HUES6 (cell line): ENCODE measurements at regions not wholly inside any gene's neighbourhood (a gene's known extent, or its start where the extent isn't known, plus 50 kb on each side); places are given as distances from the start of the nearest gene placed in this dataset.
A peak's percentile ranks its signal among the peaks of the same experiment; 100 is the strongest.

Experiments used
- H3K27ac ChIP-seq: 2 replicates; pipeline ENCODE4 v1.7.0; 2013; ENCODE audit warnings: low read depth, mild to moderate bottlenecking, low read length, inconsistent platforms
- H3K27me3 ChIP-seq: 2 replicates; pipeline ENCODE4 v1.6.1; 2013; ENCODE audit warnings: low read length; ENCODE audit not compliant: control insufficient read depth, insufficient read depth
- H3K36me3 ChIP-seq: 2 replicates; pipeline ENCODE4 v1.6.1; 2013; ENCODE audit warnings: low read length; ENCODE audit not compliant: control insufficient read depth, insufficient read depth
- H3K4me1 ChIP-seq: 2 replicates; pipeline ENCODE4 v1.6.1; 2013; ENCODE audit warnings: low read length; ENCODE audit not compliant: control insufficient read depth, insufficient read depth
- H3K4me3 ChIP-seq: 2 replicates; pipeline ENCODE4 v1.5.1; 2013; ENCODE audit warnings: low read depth, low read length
- H3K9ac ChIP-seq: one replicate; pipeline ENCODE4 v1.6.1; 2013; ENCODE audit warnings: mild to moderate bottlenecking, low read length
- H3K9me3 ChIP-seq: 2 replicates; pipeline ENCODE4 v1.6.1; 2013; ENCODE audit warnings: low read depth, low read length; ENCODE audit not compliant: control insufficient read depth, insufficient read depth

DNA sequence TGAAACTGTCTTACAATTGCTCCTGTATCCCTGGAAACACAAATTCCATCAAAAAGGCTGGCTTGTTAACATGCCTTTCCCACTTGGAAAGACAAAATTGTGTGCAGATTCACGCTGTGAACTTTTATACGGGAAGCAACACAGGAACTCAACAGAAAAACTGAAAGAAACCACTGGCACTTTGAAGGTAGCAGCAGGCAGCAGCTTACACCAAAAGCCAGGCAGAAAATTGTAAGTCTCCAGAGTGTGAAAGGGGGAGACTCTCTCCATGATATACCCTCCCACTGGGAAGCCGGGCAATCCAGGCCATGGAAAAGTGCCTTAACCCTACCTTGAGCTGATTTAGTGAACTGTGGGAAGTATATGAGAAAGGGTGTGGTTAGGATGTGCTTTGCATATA lies 943.7 kb downstream of the CDH18 start:
- Histone ChIP-seq H3K4me3 (no peak overlapping the region; the same call in 1 of the 2 replicates), H3K27me3 (no peaks in the 10 kb centered on the region), H3K9ac (peak overlapping the region; percentile 6), H3K36me3 (no peaks in the 10 kb centered on the region), H3K9me3 (no peaks in the 10 kb centered on the region), H3K27ac (no peak overlapping the region; the same call in 1 of the 2 replicates), H3K4me1 (peaks cover 33% of the 10 kb centered on the region)

DNA sequence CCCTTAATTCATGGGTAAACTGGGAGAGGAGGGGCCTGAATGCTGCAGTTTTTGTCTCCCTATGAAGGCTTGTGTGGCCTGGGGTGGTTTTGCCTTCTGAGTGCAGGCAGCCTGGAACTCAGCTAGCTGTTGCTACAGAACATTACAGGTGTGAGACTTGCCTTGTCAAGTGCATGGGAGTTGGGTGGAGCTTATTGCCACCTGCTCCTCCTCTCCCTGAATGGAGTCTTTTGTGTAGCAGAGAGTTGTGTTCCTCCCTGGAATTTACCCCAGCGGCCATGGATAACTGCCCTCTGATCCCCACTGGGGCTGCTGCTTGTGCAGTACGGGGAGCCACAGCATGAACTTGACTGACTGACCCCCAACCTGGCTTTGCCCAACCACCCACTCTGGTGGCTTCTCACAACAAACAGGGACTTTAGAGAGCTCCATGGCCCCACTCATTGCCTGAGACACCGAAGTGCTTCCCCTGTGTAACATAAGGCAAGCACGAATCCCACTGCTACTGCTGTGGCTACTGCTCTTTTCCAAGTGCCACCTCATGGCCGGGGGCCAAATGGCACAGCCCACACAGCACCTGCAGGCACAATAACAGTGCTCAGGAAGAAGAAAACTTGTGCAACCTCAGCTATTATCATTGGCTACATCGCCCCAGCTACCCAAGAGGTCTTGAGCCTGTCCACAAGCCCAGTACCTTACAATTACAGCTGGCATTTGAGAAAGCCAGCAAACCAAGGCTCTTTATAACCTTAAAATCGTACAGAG lies 942.9 kb downstream of the CDH18 start:
- H3K36me3 ChIP-seq: no peaks in the 10 kb centered on the region
- no peaks in the 10 kb centered on the region for H3K27me3 ChIP-seq
- peaks cover 33% of the 10 kb centered on the region for H3K4me1 ChIP-seq
- no peak overlapping the region for H3K4me3 ChIP-seq
- H3K27ac ChIP-seq: no peak overlapping the region; the same call in 1 of the 2 replicates
- no peaks in the 10 kb centered on the region for H3K9me3 ChIP-seq
- peak overlapping the region; percentile 6 for H3K9ac ChIP-seq

DNA sequence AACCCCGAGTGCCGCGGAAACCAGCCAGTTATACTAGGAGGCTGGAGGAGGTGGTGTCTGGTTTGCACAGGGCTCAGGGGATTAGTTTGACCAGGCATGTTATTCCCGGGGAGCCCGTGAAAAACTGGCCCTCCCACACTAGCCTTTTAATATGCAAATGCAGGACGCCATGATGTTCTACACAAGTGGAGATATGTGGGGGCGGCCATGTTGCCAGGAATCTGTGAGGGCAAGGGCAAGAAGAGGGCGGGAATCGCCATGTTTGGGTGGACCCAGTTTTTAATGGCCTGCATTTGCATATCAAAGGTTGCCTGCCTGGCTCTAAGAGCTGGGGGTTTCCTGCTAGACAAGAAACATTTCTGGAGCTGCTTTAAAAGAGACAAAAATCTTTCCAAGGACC lies 940.7 kb downstream of the CDH18 start:
- H3K27me3 ChIP-seq: no peaks in the 10 kb centered on the region
- peaks cover 33% of the 10 kb centered on the region for H3K4me1 ChIP-seq
- H3K9ac ChIP-seq: peak overlapping the region; percentile 79
- H3K9me3 ChIP-seq: no peaks in the 10 kb centered on the region
- H3K36me3 ChIP-seq: no peaks in the 10 kb centered on the region
- peak overlapping the region; percentile 86; the same call in 1 of the 2 replicates for H3K27ac ChIP-seq
- peak overlapping the region; percentile 47; the same call in 1 of the 2 replicates for H3K4me3 ChIP-seq

- no peaks in the 10 kb centered on the region for H3K27me3 ChIP-seq
- no peak overlapping the region for H3K27ac ChIP-seq
- no peak overlapping the region for H3K4me3 ChIP-seq
- no peak overlapping the region for H3K9ac ChIP-seq
- H3K36me3 ChIP-seq: no peaks in the 10 kb centered on the region
- peaks cover 33% of the 10 kb centered on the region for H3K4me1 ChIP-seq
- peaks cover 2% of the 10 kb centered on the region; the same call in 1 of the 2 replicates for H3K9me3 ChIP-seq
Observed at GRCh38 chr5:19048726-19049125, 939.3 kb downstream of the CDH18 start.

- no peak overlapping the region for H3K4me3 ChIP-seq
- peaks cover 2% of the 10 kb centered on the region; the same call in 1 of the 2 replicates for H3K9me3 ChIP-seq
- H3K27me3 ChIP-seq: no peaks in the 10 kb centered on the region
- no peaks in the 10 kb centered on the region for H3K36me3 ChIP-seq
- no peak overlapping the region for H3K9ac ChIP-seq
- H3K27ac ChIP-seq: no peak overlapping the region
- H3K4me1 ChIP-seq: no peaks in the 10 kb centered on the region
Observed at GRCh38 chr5:19058216-19058615, 929.8 kb downstream of the CDH18 start.

DNA sequence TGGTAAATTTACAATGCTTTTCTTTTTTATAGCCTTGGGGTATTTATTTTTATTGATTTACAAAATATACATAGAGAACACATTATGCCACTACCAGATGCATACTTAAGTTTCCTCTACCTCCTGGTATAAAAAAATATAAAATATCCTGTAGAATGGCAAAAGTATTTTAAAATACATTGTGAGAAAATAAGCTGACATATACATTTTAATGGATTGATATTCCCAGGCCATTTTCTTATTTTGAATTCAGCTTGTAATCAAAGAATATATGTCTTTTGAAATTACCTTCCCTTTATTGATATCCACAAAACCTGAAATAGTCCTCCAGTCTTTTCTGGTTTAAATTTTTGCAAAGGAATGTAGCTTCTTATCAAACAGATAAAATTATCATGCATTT lies 923.9 kb downstream of the CDH18 start:
- H3K9ac ChIP-seq: no peak overlapping the region
- no peaks in the 10 kb centered on the region for H3K36me3 ChIP-seq
- H3K27me3 ChIP-seq: no peaks in the 10 kb centered on the region
- H3K27ac ChIP-seq: no peak overlapping the region
- H3K4me3 ChIP-seq: no peak overlapping the region
- H3K4me1 ChIP-seq: no peaks in the 10 kb centered on the region
- no peaks in the 10 kb centered on the region for H3K9me3 ChIP-seq

- Histone ChIP-seq H3K9me3 (no peaks in the 10 kb centered on the region), H3K9ac (no peak overlapping the region)
Observed at GRCh38 chr5:19067741-19068140, 920.3 kb downstream of the CDH18 start.

DNA sequence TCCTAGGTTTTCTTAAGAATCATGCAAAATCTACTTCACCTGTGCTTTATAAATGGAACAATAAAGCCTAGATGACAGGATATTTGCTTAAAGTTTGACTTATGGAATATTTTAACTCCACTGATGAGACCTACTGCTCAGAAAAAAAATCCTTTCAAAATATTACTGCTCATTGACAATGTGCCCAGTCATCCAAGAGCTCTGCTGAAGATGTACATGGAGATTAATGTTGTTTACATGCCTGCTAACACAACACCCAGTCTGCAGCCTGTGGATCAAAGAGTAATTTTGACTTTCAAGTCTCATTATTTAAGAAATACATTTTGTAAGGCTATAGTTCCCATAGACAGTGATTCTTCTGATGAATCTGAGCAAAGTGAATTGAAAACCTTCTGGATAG lies 889.6 kb downstream of the CDH18 start:
- Histone ChIP-seq H3K27me3 (no peaks in the 10 kb centered on the region), H3K9me3 (no peaks in the 10 kb centered on the region), H3K4me1 (no peaks in the 10 kb centered on the region), H3K36me3 (no peaks in the 10 kb centered on the region), H3K9ac (no peak overlapping the region), H3K4me3 (no peak overlapping the region), H3K27ac (no peak overlapping the region)

More at GRCh38 chr5:19067741-19068140, 920.3 kb downstream of the CDH18 start:
- H3K27me3 ChIP-seq: no peaks in the 10 kb centered on the region
- H3K4me1 ChIP-seq: no peaks in the 10 kb centered on the region
- no peak overlapping the region for H3K4me3 ChIP-seq
- no peak overlapping the region for H3K27ac ChIP-seq
- no peaks in the 10 kb centered on the region for H3K36me3 ChIP-seq

DNA sequence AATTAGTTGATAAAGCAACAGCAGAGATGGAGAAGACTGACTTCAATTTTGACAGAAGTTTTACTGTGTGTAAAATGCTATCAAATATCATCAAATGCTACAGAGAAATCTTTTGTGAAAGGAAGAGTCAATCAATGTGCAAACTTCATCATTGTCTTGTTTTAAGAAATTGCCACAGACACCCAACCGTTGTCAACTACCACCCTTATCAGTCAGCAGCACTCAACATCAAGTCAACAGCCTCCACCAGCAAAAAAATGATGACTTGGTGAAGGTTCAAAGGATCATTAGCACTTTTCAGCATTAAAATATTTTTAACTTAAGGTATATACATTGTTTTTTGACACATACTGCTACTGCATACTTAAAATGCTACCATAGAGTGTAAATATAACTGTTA lies 888.8 kb downstream of the CDH18 start:
- Histone ChIP-seq H3K27me3 (no peaks in the 10 kb centered on the region), H3K9ac (no peak overlapping the region), H3K27ac (no peak overlapping the region), H3K36me3 (no peaks in the 10 kb centered on the region), H3K9me3 (no peaks in the 10 kb centered on the region), H3K4me1 (no peaks in the 10 kb centered on the region), H3K4me3 (no peak overlapping the region)

- Histone ChIP-seq H3K36me3 (no peaks in the 10 kb centered on the region), H3K9me3 (no peaks in the 10 kb centered on the region), H3K9ac (no peak overlapping the region), H3K27ac (no peak overlapping the region), H3K4me1 (no peaks in the 10 kb centered on the region), H3K4me3 (no peak overlapping the region), H3K27me3 (no peaks in the 10 kb centered on the region)
Observed at GRCh38 chr5:19104948-19105347, 883.1 kb downstream of the CDH18 start.

GRCh38 chr5:19122923-19123322 lies 865.1 kb downstream of the CDH18 start:
- Histone ChIP-seq H3K9me3 (no peaks in the 10 kb centered on the region), H3K9ac (no peak overlapping the region), H3K4me1 (no peaks in the 10 kb centered on the region), H3K27me3 (no peaks in the 10 kb centered on the region), H3K27ac (no peak overlapping the region), H3K4me3 (no peak overlapping the region), H3K36me3 (no peaks in the 10 kb centered on the region)
